HG02885 (cell line): ENCODE measurements at regions not wholly inside any gene's neighbourhood (a gene's known extent, or its start where the extent isn't known, plus 50 kb on each side); places are given as distances from the start of the nearest gene placed in this dataset.

Experiments
- ATAC-seq: cut with Tn5 transposase; IDR thresholded peaks from one replicate; pipeline ENCODE4 v1.9.1; 2021; ENCODE audit warnings: mild to moderate bottlenecking; ENCODE audit not compliant: unreplicated experiment, poor library complexity

DNA sequence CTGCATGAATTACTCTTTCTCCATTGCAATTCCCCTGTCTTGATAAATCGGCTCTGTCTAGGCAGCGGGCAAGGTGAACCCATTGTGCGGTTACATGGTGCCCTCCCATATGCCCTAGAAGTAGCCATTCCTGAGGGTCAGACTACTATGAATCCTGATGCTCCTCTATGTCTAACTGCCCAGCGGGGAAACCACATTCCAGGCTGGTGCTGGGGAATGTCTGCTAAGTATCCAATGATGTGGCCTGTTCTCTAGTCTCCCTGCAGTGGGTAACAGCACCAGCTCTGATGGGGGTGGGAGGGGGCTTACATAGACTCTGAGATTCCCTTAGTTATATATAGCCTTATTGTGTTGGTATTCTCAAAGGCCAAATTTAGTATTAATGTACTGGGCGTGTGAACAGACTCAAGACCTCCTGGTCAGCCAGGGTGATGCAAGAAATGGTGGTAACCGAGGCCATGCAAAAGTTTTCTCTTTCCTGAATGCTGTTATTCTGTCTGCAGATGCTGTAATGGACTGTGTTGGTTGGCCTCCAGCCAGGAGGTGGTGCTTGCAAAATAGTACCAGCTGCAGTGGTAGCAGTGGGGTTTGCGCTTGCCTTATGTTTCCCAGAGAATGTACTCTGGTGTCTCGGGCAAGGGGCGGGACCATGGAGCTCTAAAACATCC lies 564.8 kb upstream of the SLITRK1 start:
- no peak for ATAC-seq

DNA sequence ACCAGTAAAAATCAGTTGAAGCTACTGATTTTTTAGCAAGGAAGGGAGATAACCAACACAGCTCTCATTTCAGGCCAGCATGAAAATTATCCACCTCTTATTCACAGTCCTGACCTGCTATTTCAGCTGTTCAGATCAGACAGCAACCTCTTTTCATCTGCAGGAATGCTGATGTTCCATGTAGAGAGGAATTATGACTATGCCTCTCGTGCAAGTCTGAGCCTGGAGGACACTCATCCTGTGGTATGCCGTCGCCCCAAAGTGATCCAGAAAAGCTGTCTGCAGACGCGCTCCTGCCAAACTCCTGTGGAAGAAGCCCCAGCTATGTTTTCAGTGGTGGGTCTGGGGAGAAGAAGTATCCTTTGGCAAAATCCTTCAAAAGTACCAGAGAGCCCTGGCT lies 563.5 kb upstream of the SLITRK1 start:
- no peak for ATAC-seq

DNA sequence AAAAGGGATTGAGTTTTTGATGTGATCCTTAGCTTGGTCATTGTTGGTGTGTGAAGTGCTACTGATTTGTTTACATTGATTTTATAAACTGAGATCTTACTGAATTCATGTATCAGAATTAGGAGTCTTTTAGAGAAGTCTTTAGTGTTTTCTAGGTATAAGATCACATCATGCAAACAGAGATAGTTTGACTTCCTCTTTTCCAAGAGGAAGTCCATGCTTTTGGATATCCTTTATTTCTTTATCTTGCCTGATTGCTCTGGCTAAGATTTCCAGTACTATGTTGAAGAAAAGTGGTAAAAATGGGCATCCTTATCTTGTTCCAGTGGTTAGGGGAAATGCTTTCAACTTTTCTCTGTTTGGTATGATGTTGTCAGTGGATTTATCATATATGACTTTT lies 561.2 kb upstream of the SLITRK1 start:
- ATAC-seq: no peak

DNA sequence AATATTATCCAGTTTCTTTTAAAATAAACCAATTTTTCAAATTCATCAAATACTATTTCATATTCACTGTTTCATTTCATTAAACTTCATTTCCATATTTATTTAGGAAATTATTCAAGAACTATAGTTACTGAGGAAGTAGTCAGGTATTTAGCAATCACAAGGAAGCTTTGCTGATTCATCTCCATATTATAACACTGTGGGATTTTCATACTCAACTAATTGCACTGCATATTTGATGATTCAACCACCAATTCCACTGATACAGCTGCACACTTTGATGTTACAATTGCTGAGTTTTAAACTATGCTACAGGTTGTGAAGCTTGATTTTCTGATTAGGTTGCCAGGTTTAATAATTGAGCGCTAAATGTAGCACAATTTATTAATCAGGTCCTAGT lies 556.8 kb upstream of the SLITRK1 start:
- ATAC-seq: no peak

DNA sequence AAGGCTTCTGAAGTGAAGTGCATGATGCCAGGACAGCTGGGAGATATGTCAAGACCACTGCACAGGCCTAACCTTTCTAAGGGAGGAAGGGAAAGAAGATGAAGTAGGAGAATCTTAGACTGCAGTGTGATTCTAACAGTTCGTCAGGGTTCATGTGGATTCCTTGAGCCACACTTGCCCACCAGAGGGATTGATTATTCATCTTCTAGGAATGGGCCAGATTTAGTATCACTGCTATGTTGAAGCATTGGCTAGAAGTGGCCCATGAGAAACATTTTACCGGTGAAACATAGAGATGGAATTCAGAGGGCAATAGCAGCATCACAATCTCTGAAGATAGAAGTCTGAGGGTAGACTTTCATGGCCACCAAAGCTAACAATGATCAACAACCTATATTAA lies 550.8 kb upstream of the SLITRK1 start:
- no peak for ATAC-seq

DNA sequence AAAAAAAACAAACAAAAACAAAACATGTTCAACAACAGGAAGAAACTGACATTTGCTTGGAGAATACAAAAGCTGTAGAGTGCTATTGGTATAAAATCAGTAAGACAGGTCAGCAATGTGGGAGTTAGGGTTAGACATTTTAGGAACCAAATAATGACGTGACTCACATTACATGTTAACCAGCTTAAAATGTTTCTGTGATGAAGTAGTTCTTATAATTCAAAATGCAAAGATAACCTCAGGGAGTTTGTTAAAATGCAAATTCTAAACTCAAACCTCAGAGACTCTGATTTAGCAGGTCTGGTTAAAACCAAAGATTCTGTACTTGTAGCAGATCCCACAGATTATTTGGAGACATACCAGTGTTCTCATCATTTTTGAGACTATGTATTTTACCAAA lies 549.4 kb upstream of the SLITRK1 start:
- ATAC-seq: no peak

DNA sequence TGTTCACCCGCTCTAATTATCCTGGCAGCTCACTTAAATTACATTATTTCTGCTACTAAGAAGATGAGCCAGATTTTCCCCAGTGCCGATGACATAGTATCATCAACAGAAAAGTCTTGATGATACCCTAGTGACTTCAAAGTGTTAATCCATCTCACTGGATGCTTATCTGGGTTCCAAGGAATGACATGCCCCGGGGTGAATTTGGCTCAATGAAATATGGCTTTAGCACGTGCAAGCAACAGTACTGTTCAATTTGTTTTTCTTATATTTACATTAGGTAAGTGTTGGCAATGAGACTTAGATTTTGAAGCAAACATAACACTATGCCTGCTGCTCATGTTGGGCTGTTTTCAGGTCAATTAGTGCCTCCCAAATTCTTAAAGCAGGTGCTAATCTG lies 548.2 kb upstream of the SLITRK1 start:
- ATAC-seq: no peak

DNA sequence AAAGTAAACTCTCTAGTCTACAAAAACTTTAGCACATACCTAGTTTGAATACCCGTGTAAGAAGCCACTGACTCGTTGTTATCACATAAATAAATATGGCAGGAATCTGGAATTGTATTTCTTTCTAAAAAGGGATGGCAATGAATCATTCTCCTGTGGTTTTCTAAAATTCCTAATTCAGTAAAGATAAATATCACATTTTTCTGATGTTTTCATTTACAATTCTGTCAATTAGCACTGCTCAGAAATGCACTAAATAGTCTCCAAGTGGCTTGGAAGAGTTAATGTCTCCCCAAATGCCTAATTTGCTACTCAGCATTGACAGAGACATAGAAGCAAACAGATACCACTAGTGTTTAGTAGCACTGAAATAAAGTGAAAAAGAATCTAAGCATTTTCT lies 547.7 kb upstream of the SLITRK1 start:
- ATAC-seq: no peak

DNA sequence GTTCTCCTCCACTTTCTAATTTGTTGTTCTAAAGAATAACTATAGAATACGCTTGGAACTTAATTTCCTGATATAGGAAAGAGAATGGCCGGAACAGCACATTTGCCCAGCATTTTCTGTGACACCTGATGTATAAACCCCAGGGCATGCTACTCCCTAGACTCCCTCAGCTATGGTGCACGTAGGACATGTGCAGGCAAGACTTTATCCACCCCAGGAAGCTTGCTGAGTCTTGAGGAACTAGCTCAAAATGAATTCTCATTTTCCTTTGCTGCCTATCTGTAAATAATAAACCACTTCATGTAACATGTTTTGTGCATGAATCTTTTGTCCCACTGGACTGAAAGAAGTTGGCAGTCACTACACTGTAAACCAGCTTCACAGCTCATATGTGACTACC lies 535.8 kb upstream of the SLITRK1 start:
- no peak for ATAC-seq

DNA sequence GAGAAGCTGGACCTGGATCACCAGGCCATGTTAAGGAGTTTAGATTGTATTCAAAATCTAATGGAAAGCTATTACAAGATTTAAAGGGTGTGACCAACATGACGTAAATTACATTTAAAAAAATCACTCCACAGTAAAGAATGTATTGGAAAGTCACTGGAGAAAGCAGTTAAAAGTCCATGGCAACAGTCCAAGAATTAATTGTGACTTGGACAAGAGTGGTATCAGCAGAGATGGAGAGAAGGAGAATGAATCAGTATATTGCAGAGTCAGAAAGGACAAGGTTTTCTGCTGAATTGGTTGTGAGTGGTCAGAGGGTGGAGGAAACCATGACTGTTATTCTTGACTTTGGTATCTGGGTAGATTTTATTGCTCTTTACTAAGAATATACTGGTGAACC lies 535.1 kb upstream of the SLITRK1 start:
- ATAC-seq: no peak

DNA sequence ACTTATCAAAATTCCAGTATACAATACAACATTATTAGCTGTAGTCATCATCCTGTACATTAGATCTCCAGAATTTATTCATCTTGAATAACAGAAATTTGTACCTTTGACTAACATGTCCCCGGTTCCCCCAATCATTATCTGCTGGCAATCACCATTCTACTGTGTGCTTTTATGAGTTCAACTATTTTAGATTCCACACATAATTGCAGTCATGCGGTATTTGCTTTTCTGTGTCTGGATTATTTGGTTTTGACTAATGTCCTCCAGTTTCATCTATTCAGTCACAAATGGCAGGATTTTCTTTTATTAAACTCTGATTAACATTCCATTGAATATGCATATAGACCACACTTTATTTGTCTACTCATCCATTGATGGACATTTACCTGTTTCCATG lies 530.7 kb upstream of the SLITRK1 start:
- ATAC-seq: no peak

DNA sequence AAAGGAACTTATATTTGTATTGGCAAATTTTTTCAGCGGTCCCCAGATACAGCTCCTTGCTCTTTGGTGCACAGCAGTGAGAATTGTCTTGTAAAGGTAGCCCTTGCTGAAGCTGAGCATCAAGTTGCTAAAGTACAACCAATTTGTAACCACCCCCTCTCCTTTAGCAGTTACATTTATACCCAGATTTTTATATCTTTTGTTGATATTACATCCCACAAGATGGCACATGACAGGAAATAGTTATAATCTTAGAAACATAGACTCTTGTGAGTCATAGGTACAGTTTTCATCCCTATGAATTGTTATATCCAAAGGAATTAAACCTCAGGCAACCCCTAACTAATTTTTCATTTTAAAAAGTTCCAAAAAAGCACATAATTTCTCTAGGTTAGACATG lies 523.0 kb upstream of the SLITRK1 start:
- ATAC-seq: no peak

DNA sequence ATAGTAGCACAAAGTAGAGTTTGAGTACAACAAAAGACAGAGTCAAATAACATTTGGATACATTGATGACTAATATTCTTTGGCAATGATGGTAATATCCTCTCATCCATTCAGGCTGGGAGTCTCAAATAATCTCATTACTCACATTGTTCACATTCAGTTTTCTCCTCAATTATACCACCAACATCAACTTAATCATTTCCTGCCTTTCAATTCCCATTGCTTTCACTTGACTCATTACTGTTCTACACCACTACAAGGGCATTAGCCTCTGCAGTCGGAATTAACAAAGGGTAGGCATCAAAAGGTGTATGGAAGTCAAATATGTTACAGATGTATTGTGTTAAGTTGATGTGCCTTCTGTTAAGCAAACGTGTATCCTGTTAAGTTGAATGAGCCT lies 518.4 kb upstream of the SLITRK1 start:
- no peak for ATAC-seq

DNA sequence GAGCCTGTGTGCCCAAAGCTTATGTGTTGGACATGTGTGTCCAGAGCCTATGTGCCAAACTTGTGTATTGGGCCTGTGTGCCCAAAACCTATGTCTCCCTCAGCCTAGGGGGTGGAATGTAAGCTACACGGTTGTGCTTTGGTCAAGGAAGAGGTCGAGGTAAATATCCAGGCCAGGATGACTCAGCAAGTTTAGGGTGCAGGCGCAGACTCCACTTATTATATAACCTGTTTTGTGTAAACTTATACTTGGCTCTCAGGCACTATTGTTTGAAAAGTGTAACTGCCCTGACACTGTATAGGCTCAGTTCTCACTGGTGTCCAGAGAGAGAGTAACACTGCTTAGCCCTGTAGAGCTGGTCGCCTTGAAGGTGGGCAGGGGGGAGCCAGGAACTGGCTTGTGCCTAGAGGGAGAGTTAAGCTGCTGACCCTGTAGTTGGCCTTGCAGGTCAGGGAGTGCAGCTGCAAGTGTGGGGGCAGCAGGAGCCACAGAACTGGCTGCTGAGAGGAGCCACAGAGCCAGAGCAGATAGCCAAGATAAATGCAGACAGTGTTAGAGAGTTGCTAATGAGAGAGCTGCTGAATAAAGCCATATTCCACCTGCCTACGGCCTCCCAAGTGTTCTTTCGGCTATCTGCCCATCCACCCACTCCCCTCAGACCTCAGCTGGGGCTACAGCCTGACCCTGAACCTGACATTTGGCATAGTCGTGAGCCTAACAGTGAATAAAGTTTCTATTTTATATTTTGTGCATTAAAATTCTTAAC lies 517.2 kb upstream of the SLITRK1 start:
- no peak for ATAC-seq

DNA sequence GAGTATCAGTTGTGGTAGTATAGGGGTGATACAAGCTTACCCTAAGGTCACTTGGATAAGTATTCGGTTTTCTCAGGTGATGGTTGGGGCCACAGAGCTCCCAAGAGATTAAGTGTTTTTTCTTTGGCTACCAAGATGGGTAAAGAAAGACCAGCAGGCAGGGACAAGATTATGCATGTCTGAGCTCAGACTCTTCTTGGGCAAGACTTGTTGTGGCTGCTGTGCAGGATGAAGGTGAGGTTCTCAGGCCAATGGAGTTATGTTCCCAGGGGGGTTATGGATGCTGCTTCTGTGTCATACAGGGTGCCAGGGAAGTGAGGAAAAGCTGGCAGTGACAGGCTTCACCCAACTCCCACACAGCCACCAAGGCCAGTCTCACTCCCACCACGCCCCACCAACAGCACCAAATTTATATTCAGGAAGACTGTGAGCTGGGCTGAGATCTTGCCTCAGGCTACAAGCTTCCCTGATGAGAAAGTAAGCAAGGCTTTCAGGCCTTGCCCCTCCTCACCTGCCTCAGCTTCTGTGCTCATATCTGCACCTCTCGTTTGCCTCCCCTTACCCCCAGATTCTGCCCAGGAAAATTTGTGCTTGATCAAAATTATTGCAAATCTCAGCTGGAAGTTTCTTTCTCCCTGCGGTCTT lies 511.8 kb upstream of the SLITRK1 start:
- ATAC-seq: no peak

DNA sequence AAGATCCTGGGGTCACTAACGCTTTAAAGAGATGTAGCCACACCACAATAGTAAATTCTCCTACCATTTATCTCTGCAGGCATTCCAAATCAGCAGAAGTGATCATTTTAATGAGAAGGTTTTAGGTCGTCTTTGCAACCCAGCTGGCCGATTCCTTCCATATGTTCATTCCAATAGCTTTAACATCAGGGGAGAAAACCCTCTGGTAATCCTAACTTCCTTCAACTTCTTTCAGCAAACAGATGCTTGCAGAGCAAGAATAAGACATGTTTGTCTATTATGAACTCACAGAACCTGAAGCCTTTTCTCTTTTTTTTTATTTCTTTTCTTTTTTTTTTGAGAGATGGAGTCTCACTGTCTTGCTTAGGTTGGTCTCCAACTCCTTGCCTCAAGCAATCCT lies 498.6 kb upstream of the SLITRK1 start:
- ATAC-seq: no peak

DNA sequence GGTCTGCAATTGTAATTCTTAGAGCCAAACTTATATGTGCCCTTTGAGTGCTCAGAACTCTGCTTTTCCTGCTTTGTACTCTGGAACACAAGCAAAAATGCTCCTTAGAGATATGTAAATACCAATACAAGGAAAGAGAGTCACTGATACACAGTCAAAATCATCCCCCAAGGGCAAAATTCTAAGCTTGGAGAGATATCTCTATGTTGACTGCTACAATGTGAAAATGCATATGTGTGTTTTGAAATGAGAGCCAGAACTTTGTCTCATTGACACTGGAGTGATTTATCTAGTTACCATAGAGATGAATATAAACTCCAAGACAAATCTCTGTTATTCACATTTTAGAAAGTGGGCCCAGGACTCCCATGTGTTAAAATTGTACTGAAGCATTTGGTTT lies 494.8 kb upstream of the SLITRK1 start:
- no peak for ATAC-seq

DNA sequence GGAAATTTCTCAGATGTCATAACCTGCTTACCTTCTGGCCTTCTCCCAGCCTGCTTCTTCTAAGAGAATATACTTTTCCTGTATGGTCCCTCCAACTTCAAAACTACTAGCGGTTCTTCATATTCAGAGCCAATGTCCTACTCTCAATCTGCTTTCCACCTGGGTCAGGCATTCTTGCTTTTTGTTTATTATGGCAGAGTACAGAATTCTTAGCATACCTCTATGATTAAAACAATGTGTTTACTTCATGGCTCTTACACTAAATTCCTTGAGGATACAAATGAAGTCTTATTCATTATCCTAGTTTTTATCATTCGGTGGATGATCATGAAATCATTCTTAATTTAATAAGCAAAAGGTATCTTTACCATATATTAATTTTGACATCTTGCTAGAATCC lies 484.2 kb upstream of the SLITRK1 start:
- no peak for ATAC-seq

DNA sequence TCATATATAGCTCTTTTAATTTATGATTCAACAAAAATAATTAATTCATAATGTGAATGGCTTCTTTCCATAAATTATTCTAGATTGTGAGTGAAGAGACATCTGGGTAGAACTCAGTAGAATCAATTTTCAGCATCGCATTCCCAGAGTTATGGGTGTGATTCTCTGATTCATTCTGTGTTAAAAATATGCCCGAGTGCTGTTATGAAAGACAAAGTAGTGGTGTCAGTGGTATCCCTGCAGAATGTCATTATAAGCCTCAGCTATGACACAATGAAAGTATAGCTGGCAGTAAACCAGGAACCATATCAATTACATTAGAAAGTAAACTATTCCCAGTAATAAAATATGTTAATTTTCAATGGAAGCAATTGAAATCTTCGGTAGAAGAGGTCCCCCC lies 480.5 kb upstream of the SLITRK1 start:
- no peak for ATAC-seq

DNA sequence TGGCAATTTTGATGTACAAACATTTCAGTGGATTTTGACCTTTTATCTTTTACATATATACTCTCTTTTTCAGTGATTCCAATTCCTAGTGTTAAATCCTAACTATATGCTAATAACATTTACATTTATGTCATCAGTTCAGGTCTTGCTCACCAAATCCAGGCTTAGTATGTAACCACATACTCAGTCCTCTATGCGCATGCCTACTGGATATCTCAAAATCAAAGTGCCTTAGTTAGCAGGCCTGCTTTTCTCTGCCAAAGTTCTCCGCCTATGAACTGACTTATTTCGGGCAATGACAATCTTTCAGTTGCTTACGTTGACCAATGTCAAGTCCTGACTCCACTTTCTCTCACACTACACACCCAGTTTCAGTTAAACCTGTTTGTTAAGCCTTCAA lies 478.5 kb upstream of the SLITRK1 start:
- ATAC-seq: no peak

DNA sequence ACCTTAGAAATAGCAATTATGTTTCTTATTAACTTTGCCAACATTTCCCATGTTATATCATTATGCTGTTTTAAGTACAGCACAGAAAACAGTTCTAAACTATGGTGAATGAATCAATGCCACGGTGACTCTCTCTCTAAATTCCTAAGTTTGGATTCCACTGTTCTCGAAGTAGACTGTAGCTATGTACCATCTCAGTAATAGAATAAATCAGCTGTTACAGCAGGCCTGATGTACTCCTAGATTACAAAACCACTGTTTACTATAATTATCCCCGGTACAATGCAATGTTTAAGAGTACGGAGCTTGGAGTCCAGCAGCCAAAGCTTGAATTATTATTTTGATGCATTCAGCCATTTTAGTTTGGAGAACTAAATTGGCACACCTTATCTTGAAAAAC lies 476.3 kb upstream of the SLITRK1 start:
- ATAC-seq: no peak

DNA sequence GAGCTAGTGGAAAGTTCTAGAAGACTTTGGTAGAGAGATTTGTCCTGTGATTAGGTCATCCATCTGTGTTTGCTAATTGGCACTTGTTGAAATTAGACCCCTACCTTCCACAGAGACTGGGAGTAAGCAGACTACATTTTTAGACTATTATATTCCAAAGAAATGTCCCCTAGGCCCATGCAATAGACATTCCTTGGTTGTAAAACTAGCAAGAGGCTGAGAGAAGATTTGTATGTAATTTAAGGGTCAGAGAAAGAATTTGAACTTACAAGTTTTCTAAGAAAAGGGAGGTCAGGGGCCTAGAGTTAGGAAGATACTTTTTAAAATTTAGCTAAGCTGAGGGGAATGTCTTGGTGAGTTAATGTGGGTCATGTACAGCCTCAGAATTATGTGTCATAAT lies 470.7 kb upstream of the SLITRK1 start:
- no peak for ATAC-seq
